Activated CD8-positive, alpha-beta memory T cell treated with anti-CD3 and anti-CD28 coated beads, Interleukin-2, amount 10 ng/mL, durations not matched to agents 7 days and 5 days (primary cell): ENCODE measurements at regions not wholly inside any gene's neighbourhood (a gene's known extent, or its start where the extent isn't known, plus 50 kb on each side); places are given as distances from the start of the nearest gene placed in this dataset.

Experiments used
- ATAC-seq: fragments of 150-1000 bp; cut with Tn5 transposase; one replicate; pipeline ENCODE4 v1.10.0; 2021; ENCODE audit warnings: moderate library complexity
- CTCF ChIA-PET: fragments of 350-600 bp; sonication (Branson Sonifier 250); formaldehyde crosslinking; loops from one replicate; lab custom pipeline; 2021; ENCODE audit warnings: antibody characterized with exemption; lab: Charles Lee
- DNase-seq: peaks from one replicate; pipeline ENCODE4 v3.0.0-alpha.2; 2020
- H3K27ac Mint-ChIP-seq: one replicate; pipeline ENCODE4 v1.8.0; 2021; ENCODE audit warnings: mild to moderate bottlenecking, mixed read lengths
- H3K27me3 Mint-ChIP-seq: one replicate; pipeline ENCODE4 v1.8.0; 2021; ENCODE audit warnings: mixed read lengths
- H3K36me3 Mint-ChIP-seq: one replicate; pipeline ENCODE4 v1.8.0; 2021; ENCODE audit warnings: mild to moderate bottlenecking, mixed read lengths
- H3K4me1 Mint-ChIP-seq: one replicate; pipeline ENCODE4 v1.8.0; 2021; ENCODE audit warnings: mixed read lengths
- H3K4me3 Mint-ChIP-seq: one replicate; pipeline ENCODE4 v1.8.0; 2021; ENCODE audit warnings: mild to moderate bottlenecking, moderate library complexity, mixed read lengths
- H3K9me3 Mint-ChIP-seq: one replicate; pipeline ENCODE4 v1.8.0; 2022; ENCODE audit warnings: low read depth, mixed read lengths

GRCh38 chr2:147634826-147635225 is 210.0 kb upstream of the ACVR2A start:
- DNase-seq: no peak
- no peaks in the 10 kb centered on the region for H3K36me3 Mint-ChIP-seq
- no peak overlapping the region for H3K27ac Mint-ChIP-seq
- H3K27me3 Mint-ChIP-seq: no peaks in the 10 kb centered on the region
- CTCF ChIA-PET: no interaction called here
- H3K4me1 Mint-ChIP-seq: peaks cover 3% of the 10 kb centered on the region
- no peak for ATAC-seq
- H3K9me3 Mint-ChIP-seq: no peaks in the 10 kb centered on the region
- H3K4me3 Mint-ChIP-seq: no peak overlapping the region

- H3K27me3 Mint-ChIP-seq: no peaks in the 10 kb centered on the region
- no peak for ATAC-seq
- DNase-seq: no peak
- no peak overlapping the region for H3K27ac Mint-ChIP-seq
- H3K4me1 Mint-ChIP-seq: peaks cover 8% of the 10 kb centered on the region
- no peaks in the 10 kb centered on the region for H3K36me3 Mint-ChIP-seq
- CTCF ChIA-PET: no interaction called here
- H3K9me3 Mint-ChIP-seq: no peaks in the 10 kb centered on the region
- H3K4me3 Mint-ChIP-seq: no peak overlapping the region
Measured at GRCh38 chr2:147632198-147632597, 212.6 kb upstream of the ACVR2A start.

DNA sequence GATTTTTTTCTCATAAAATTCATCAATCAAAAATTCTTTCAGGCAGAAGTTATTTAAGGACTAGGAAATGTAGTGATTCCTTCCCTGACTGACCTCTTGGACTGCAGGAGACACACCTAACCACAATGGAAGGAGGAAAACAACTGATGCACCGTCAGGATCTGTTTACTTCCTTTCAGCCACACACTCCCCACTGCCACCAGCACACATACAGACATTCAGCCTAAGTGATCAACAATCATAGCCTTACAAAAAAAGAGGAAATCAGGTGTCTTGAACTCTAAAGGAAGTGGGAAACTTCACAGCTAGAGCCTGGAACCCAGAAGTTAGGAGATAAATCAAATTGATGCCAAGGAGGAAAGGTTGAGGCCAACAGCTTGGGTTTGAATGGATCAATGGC is 213.5 kb upstream of the ACVR2A start:
- no peaks in the 10 kb centered on the region for H3K27me3 Mint-ChIP-seq
- no peaks in the 10 kb centered on the region for H3K9me3 Mint-ChIP-seq
- ATAC-seq: no peak
- CTCF ChIA-PET: no interaction called here
- H3K36me3 Mint-ChIP-seq: no peaks in the 10 kb centered on the region
- H3K4me1 Mint-ChIP-seq: peaks cover 8% of the 10 kb centered on the region
- H3K4me3 Mint-ChIP-seq: no peak overlapping the region
- no peak overlapping the region for H3K27ac Mint-ChIP-seq
- no peak for DNase-seq

DNA sequence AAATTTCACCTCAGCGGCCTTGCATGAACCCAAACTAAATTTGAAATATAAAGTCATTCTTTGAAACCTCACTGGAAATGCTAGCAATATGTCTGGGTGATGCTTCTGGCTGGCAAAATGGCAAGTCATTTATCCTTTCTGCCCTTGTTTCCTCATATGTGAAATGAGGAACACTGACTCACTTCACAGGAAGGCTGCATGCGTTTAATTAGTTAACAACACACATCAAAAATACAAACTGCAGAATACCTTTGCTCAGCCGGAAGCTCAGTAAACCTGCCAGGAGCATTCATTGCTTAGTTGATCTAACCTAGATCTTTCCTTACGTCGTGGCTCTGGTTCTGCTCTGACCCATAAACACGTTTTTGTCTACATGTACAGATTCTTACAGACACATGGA is 214.2 kb upstream of the ACVR2A start:
- ATAC-seq: no peak
- Mint-ChIP-seq H3K4me3 (no peak overlapping the region), H3K36me3 (no peaks in the 10 kb centered on the region), H3K9me3 (no peaks in the 10 kb centered on the region), H3K4me1 (peaks cover 8% of the 10 kb centered on the region), H3K27ac (no peak overlapping the region), H3K27me3 (no peaks in the 10 kb centered on the region)
- CTCF ChIA-PET: interaction anchor here (0.6 kb wide), 1 partner anchor 13 kb away, joined by 3 read pairs; no protein-coding TSS in a partner anchor
- DNase-seq: no peak

- no peaks in the 10 kb centered on the region for H3K9me3 Mint-ChIP-seq
- no peak overlapping the region for H3K4me3 Mint-ChIP-seq
- H3K4me1 Mint-ChIP-seq: peaks cover 8% of the 10 kb centered on the region
- H3K27me3 Mint-ChIP-seq: no peaks in the 10 kb centered on the region
- no peak for DNase-seq
- ATAC-seq: no peak
- no peak overlapping the region for H3K27ac Mint-ChIP-seq
- H3K36me3 Mint-ChIP-seq: no peaks in the 10 kb centered on the region
- CTCF ChIA-PET: no interaction called here
Measured at GRCh38 chr2:147628971-147629421, 215.8 kb upstream of the ACVR2A start.

DNA sequence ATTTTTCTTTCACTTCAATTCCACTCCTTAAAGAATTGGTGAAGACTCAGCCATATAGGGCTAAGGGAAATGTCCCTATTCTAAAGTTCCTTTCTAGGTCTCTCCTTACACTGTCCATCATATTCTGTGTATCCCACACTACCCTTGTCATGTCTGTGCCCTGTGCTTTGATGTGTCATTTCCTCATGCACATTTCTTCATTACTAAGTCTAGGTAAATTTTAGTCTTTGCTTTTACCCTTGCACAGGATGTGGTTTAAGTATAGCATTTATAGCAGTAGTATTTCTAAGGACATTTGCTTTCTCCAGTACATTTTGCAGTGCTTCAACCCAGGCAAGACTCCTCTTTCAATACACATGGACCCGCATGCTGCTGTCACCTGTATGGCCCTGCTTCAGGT is 221.5 kb upstream of the ACVR2A start:
- H3K27me3 Mint-ChIP-seq: no peaks in the 10 kb centered on the region
- DNase-seq (no peak), ATAC-seq (peak; percentile 81)
- no peak overlapping the region for H3K4me3 Mint-ChIP-seq
- H3K9me3 Mint-ChIP-seq: no peaks in the 10 kb centered on the region
- CTCF ChIA-PET: no interaction called here
- peaks cover 7% of the 10 kb centered on the region for H3K4me1 Mint-ChIP-seq
- no peaks in the 10 kb centered on the region for H3K36me3 Mint-ChIP-seq
- peak overlapping the region; percentile 50 for H3K27ac Mint-ChIP-seq

DNA sequence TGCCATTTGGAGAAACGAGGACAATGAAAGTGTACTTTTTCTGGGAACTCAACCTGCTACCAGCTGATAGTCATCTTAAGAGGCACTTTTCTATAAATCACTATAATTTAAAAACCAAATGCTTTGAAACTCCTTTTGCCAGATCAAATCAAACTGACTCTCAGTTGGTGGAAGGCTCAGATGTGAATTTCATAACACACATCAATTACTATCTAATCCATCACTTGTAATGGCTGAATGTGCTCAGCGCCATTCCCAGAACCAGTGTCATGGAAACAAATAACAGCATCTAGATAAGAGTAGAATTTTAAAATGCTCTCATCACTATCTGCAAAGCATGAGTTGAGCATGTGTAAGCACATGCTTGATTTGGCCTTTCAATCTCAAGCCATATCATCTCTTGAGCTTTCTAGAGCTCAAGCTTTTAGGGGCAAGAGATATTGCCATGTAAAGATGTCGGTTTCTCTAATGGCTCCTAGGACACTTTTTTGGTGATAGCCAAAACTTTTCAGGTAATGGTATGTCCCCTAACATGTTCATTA is 223.1 kb upstream of the ACVR2A start:
- ATAC-seq (no peak), DNase-seq (no peak)
- Mint-ChIP-seq H3K4me3 (no peak overlapping the region), H3K4me1 (peaks cover 7% of the 10 kb centered on the region), H3K27me3 (no peaks in the 10 kb centered on the region), H3K36me3 (no peaks in the 10 kb centered on the region), H3K27ac (no peak overlapping the region), H3K9me3 (no peaks in the 10 kb centered on the region)
- CTCF ChIA-PET: no interaction called here

DNA sequence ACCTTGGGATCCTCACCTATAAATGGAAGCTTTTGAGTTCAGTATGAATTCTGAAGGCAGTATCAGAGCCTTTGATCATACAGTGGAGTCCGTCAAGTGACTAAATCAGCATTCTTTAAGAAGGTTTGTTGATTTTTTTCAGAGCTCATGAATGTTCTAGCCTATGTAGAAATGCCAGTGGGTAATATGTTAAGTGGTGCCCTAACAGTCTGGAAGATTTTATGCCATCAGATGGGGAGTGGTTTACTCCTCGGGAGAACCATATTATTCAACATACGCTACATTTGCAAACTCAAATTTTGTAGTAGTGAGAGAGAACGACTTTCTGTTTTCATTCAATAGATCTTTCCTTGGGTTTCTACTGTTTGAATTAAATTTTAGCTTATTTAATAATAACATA is 225.0 kb upstream of the ACVR2A start:
- Mint-ChIP-seq H3K4me1 (peaks cover 7% of the 10 kb centered on the region), H3K4me3 (no peak overlapping the region), H3K27me3 (no peaks in the 10 kb centered on the region), H3K36me3 (no peaks in the 10 kb centered on the region), H3K9me3 (no peaks in the 10 kb centered on the region), H3K27ac (no peak overlapping the region)
- ATAC-seq (no peak), DNase-seq (no peak)
- CTCF ChIA-PET: no interaction called here

DNA sequence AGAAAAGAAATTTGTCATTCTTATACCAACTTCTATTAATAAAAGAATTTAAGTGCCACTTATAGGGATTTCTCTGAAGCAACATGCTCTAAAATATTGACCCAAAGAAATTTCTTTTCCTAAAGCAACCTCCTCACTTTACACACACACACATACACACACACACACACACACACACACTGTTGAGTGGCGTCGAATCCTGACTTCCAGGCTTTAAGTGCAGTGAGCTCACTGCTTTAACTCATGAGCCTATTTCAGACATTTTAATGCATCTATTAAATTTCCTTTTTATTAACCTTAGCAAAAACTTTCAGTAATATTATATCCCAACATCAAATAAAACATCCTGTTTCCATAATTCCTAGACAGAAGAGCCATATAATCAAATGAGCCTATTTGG is 229.1 kb upstream of the ACVR2A start:
- Mint-ChIP-seq H3K4me3 (no peak overlapping the region), H3K4me1 (no peaks in the 10 kb centered on the region), H3K27ac (no peak overlapping the region), H3K27me3 (no peaks in the 10 kb centered on the region), H3K9me3 (no peaks in the 10 kb centered on the region), H3K36me3 (no peaks in the 10 kb centered on the region)
- ATAC-seq (no peak), DNase-seq (no peak)
- CTCF ChIA-PET: no interaction called here

DNA sequence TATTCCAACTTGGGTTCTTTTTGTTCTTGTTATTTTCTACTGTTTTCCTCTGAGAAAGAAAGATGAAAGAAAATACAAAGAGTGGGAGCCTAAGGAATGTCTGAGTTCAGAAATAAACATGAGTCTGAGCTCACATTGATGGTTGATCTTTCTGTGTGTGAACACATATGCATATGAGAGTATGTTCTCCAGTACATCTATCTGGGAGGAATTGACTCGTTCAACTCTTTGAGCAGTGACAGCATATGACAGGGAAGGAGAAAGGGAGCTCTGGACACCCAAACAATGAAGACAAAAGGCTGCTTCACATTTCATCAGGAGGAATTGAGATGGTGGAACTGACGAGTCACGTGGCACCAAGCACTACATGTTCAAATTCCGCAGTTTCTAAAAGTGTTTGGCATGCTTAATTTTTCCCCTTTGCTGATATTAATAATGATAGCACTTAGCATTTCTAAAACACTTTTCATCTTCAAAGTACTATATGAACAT is 229.8 kb upstream of the ACVR2A start:
- DNase-seq (no peak), ATAC-seq (no peak)
- CTCF ChIA-PET: no interaction called here
- H3K27me3 Mint-ChIP-seq: no peaks in the 10 kb centered on the region
- H3K4me1 Mint-ChIP-seq: no peaks in the 10 kb centered on the region
- no peaks in the 10 kb centered on the region for H3K9me3 Mint-ChIP-seq
- H3K27ac Mint-ChIP-seq: no peak overlapping the region
- no peak overlapping the region for H3K4me3 Mint-ChIP-seq
- H3K36me3 Mint-ChIP-seq: no peaks in the 10 kb centered on the region

DNA sequence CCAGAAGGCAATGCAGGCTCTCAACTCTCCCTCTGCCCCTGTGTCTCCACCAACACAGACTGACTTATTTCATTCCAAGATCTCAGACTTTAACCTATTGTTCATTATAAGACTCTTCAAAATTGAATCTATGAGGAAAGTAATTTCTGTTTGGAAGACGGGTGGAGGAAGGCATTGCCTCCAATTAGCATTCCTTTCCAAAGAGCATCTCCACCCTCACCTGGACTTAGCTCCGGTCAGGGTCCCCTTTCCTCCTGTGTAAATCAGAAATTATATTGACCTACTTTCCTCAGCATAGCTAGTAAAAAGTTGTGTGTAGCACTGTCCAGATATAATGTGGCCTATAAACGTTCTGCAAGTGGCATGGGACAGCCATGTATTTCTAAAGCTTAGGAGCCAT is 230.4 kb upstream of the ACVR2A start:
- Mint-ChIP-seq H3K4me3 (no peak overlapping the region), H3K9me3 (no peaks in the 10 kb centered on the region), H3K27ac (no peak overlapping the region), H3K36me3 (no peaks in the 10 kb centered on the region), H3K27me3 (no peaks in the 10 kb centered on the region), H3K4me1 (no peaks in the 10 kb centered on the region)
- no peak for DNase-seq
- ATAC-seq: no peak
- CTCF ChIA-PET: no interaction called here

DNA sequence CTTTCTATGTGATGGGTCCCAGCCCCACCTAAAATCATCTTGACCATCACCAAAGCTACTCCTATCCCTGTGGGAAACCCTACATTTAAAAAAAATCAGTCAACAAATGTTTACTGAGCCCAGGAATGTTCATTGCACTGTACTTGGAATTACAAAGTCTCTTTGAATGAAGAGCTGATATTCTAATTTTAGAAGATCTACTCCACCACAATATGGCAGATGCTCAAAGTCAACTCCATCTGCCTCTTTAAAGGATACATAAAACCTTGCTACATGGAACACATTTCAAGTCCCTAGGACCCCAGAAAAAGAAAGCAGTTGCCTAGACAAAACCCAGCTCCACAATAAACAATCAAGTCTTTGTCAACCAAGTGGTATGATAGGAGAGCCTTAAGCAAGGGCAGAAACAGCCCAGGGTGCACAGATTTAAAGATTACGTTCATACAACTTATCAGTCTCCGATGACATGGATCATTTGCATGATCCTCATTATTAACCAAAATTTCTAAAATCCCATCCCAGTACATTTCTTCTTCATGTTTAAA is 234.3 kb upstream of the ACVR2A start:
- H3K27ac Mint-ChIP-seq: no peak overlapping the region

DNA sequence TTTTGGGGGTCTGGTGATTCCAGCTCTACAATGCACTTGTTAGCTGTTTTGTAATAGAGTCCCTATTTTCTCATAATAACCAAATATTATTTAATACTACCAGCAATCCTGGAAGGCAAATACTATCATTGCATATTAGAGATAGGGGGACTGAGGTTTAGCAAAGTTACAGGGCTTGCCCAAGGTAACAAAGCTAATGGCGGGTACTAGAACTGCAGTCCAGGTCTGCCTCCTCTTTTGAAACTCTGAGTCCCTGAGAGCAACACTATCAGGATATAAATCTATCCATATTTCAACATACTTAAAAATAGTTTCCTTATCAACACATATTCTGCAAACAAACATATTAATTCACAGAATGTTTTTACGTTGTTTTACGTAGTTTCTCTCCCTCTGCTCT is 235.5 kb upstream of the ACVR2A start:
- Mint-ChIP-seq H3K27ac (no peak overlapping the region), H3K4me3 (no peak overlapping the region), H3K36me3 (no peaks in the 10 kb centered on the region), H3K9me3 (no peaks in the 10 kb centered on the region), H3K27me3 (no peaks in the 10 kb centered on the region), H3K4me1 (no peaks in the 10 kb centered on the region)
- no peak for DNase-seq
- CTCF ChIA-PET: no interaction called here
- no peak for ATAC-seq

More for the DNA sequence above, 234.3 kb upstream of the ACVR2A start:
- Mint-ChIP-seq H3K4me1 (no peaks in the 10 kb centered on the region), H3K27me3 (no peaks in the 10 kb centered on the region), H3K9me3 (no peaks in the 10 kb centered on the region), H3K36me3 (no peaks in the 10 kb centered on the region), H3K4me3 (no peak overlapping the region)
- CTCF ChIA-PET: interaction anchor here (0.6 kb wide), 1 partner anchor 33 kb away, joined by 3 read pairs; no protein-coding TSS in a partner anchor
- ATAC-seq: no peak
- DNase-seq: no peak

- Mint-ChIP-seq H3K36me3 (no peaks in the 10 kb centered on the region), H3K9me3 (no peaks in the 10 kb centered on the region), H3K27me3 (no peaks in the 10 kb centered on the region), H3K4me3 (no peak overlapping the region), H3K4me1 (no peaks in the 10 kb centered on the region), H3K27ac (no peak overlapping the region)
- ATAC-seq (no peak), DNase-seq (no peak)
- CTCF ChIA-PET: no interaction called here
Measured at GRCh38 chr2:147607379-147607778, 237.4 kb upstream of the ACVR2A start.
